Parathyroid adenoma (tissue), 2 donors: ENCODE measurements at regions not wholly inside any gene's neighbourhood (a gene's known extent, or its start where the extent isn't known, plus 50 kb on each side); places are given as distances from the start of the nearest gene placed in this dataset.
"Not testable (repeated sequence)": the region's sequence is repeated elsewhere in the genome, so short reads cannot be mapped to it uniquely, and the experiment has no call there.

ENCODE experiments used
- H2AFZ ChIP-seq: fragments of 300-600 bp; sonication (generic); one replicate; pipeline ENCODE4 v1.7.0; 2017; ENCODE audit warnings: antibody characterized with exemption, mild to moderate bottlenecking
- H3K27ac ChIP-seq: fragments of 300-600 bp; sonication (generic); one replicate; pipeline ENCODE4 v1.7.0; 2017
- H3K27me3 ChIP-seq: fragments of 300-600 bp; sonication (generic); one replicate; pipeline ENCODE4 v1.7.0; 2017; ENCODE audit warnings: low read length; ENCODE audit not compliant: control insufficient read depth, insufficient read depth
- H3K36me3 ChIP-seq: fragments of 300-600 bp; sonication (generic); one replicate; pipeline ENCODE4 v1.7.0; 2017; ENCODE audit warnings: low read length; ENCODE audit not compliant: control insufficient read depth, insufficient read depth
- H3K4me1 ChIP-seq: fragments of 300-600 bp; sonication (generic); one replicate; pipeline ENCODE4 v1.7.0; 2017; ENCODE audit warnings: control low read depth
- H3K4me2 ChIP-seq: fragments of 300-600 bp; sonication (generic); one replicate; pipeline ENCODE4 v1.7.0; 2017; ENCODE audit warnings: low read length
- H3K4me3 ChIP-seq: fragments of 300-600 bp; sonication (generic); one replicate; pipeline ENCODE4 v1.7.0; 2017; ENCODE audit warnings: low read depth, low read length
- H3K79me2 ChIP-seq: fragments of 300-600 bp; sonication (generic); one replicate; pipeline ENCODE4 v1.7.0; 2017; ENCODE audit warnings: control low read depth
- H3K9ac ChIP-seq: fragments of 300-600 bp; sonication (generic); one replicate; pipeline ENCODE4 v1.7.0; 2017; ENCODE audit warnings: mild to moderate bottlenecking
- H3K9me3 ChIP-seq: fragments of 300-600 bp; sonication (generic); one replicate; pipeline ENCODE4 v1.7.0; 2017; ENCODE audit warnings: low read length; ENCODE audit not compliant: control insufficient read depth
- CTCF ChIP-seq: fragments of 300-600 bp; sonication (generic); IDR thresholded peaks from one replicate; pipeline ENCODE4 v1.7.0; 2017; ENCODE audit warnings: antibody characterized with exemption, mild to moderate bottlenecking
- donor health status: primary hyperparathyroidism.

- Histone ChIP-seq H3K36me3 (no peaks in the 10 kb centered on the region), H3K4me3 (no peak overlapping the region), H3K4me1 (no peaks in the 10 kb centered on the region), H3K4me2 (no peak overlapping the region), H3K79me2 (no peaks in the 10 kb centered on the region), H3K9me3 (no peaks in the 10 kb centered on the region), H3K9ac (no peak overlapping the region), H3K27ac (no peak overlapping the region), H3K27me3 (no peaks in the 10 kb centered on the region), H2AFZ (no peak overlapping the region)
- no peak for TF ChIP-seq CTCF
Observed at GRCh38 chr16:62794724-62795123, 758.5 kb upstream of the CDH8 start.

GRCh38 chr16:62780081-62780480 is 743.8 kb upstream of the CDH8 start:
- H3K27me3 ChIP-seq, H3K4me1 ChIP-seq, H3K9ac ChIP-seq, H3K9me3 ChIP-seq, H3K27ac ChIP-seq, H3K4me2 ChIP-seq, H3K79me2 ChIP-seq, H2AFZ ChIP-seq, H3K4me3 ChIP-seq, H3K36me3 ChIP-seq: not testable (repeated sequence)

GRCh38 chr16:62764572-62764971 is 728.3 kb upstream of the CDH8 start:
- Histone ChIP-seq H3K4me3 (no peak overlapping the region), H3K9ac (no peak overlapping the region), H3K27me3 (no peaks in the 10 kb centered on the region), H3K4me2 (no peak overlapping the region), H3K9me3 (no peaks in the 10 kb centered on the region), H3K79me2 (no peaks in the 10 kb centered on the region), H3K36me3 (no peaks in the 10 kb centered on the region), H3K4me1 (no peaks in the 10 kb centered on the region), H2AFZ (no peak overlapping the region), H3K27ac (no peak overlapping the region)
- no peak for TF ChIP-seq CTCF

- Histone ChIP-seq H3K4me2 (no peak overlapping the region), H3K4me1 (no peaks in the 10 kb centered on the region), H2AFZ (no peak overlapping the region), H3K4me3 (no peak overlapping the region), H3K79me2 (no peaks in the 10 kb centered on the region), H3K27ac (no peak overlapping the region), H3K9me3 (no peaks in the 10 kb centered on the region), H3K36me3 (no peaks in the 10 kb centered on the region), H3K27me3 (no peaks in the 10 kb centered on the region), H3K9ac (no peak overlapping the region)
- TF ChIP-seq CTCF: no peak
Observed at GRCh38 chr16:62760398-62760797, 724.2 kb upstream of the CDH8 start.

GRCh38 chr16:62755938-62756337 is 719.7 kb upstream of the CDH8 start:
- Histone ChIP-seq H3K9ac (no peak overlapping the region), H3K36me3 (no peaks in the 10 kb centered on the region), H3K4me2 (no peak overlapping the region), H3K9me3 (no peaks in the 10 kb centered on the region), H3K27me3 (no peaks in the 10 kb centered on the region), H3K4me3 (no peak overlapping the region), H3K27ac (no peak overlapping the region), H2AFZ (no peak overlapping the region), H3K4me1 (no peaks in the 10 kb centered on the region), H3K79me2 (no peaks in the 10 kb centered on the region)
- TF ChIP-seq CTCF: no peak
